ENCODE measurements at regions not wholly inside any gene's neighbourhood (a gene's known extent, or its start where the extent isn't known, plus 50 kb on each side); places are given as distances from the start of the nearest gene placed in this dataset.
"Not testable (repeated sequence)": the region's sequence is repeated elsewhere in the genome, so short reads cannot be mapped to it uniquely, and the experiment has no call there.

GRCh38 chr10:85141520-85141919 lies 813.1 kb downstream of the CCSER2 start:
- H3K36me3 Mint-ChIP-seq; intact Hi-C loops (cut with micrococcal nuclease); ATAC-seq; H3K9me3 ChIP-seq (ENCODE audit: control insufficient read depth in 2 of 3, low read length in 3 of 3); H3K27me3 ChIP-seq (ENCODE audit: control insufficient read depth in 2 of 2, insufficient read depth in 2 of 2, low read length in 2 of 2); H3K4me3 Mint-ChIP-seq; H3K4me1 Mint-ChIP-seq; H3K36me3 ChIP-seq (ENCODE audit: control insufficient read depth in 2 of 3, insufficient read depth in 3 of 3, low read length in 3 of 3); H3K9me3 Mint-ChIP-seq; H3K4me3 ChIP-seq (ENCODE audit: low read length); H3K27me3 Mint-ChIP-seq; H3K4me1 ChIP-seq (ENCODE audit: control insufficient read depth in 2 of 2, insufficient read depth in 2 of 2, low read length in 2 of 2); DNase-seq; POLR2A ChIA-PET; H3K27ac Mint-ChIP-seq; H3K27ac ChIP-seq (ENCODE audit: low read depth, low read length): not testable (repeated sequence)
- CTCF ChIA-PET: interaction anchor here (0.6 kb wide), 1 partner anchor 789 kb away, joined by 3 read pairs; no protein-coding TSS in a partner anchor

- intact Hi-C loops (cut with micrococcal nuclease): no loop called here
- Mint-ChIP-seq H3K4me1 (no peaks in the 10 kb centered on the region), H3K9me3 (peaks cover 0 to 6% (median 3%) of the 10 kb centered on the region in 11 donors), H3K27ac (no peak overlapping the region), H3K27me3 (no peaks in the 10 kb centered on the region), H3K4me3 (no peak overlapping the region), H3K36me3 (no peaks in the 10 kb centered on the region)
- no peak overlapping the region for H3K27ac ChIP-seq (ENCODE audit: low read depth, low read length)
- ATAC-seq (no peak), DNase-seq (no peak)
- no peak overlapping the region for H3K4me3 ChIP-seq (ENCODE audit: low read length)
- no peaks in the 10 kb centered on the region for H3K9me3 ChIP-seq (ENCODE audit: control insufficient read depth in 2 of 3, low read length in 3 of 3)
- no peaks in the 10 kb centered on the region for H3K36me3 ChIP-seq (ENCODE audit: control insufficient read depth in 2 of 3, insufficient read depth in 3 of 3, low read length in 3 of 3)
- ChIA-PET CTCF (interaction anchor here (0.7 kb wide), 1 partner anchor 23 kb away, joined by 3 read pairs; no protein-coding TSS in a partner anchor), POLR2A (no interaction called here)
- H3K27me3 ChIP-seq (ENCODE audit: control insufficient read depth in 2 of 2, insufficient read depth in 2 of 2, low read length in 2 of 2): no peaks in the 10 kb centered on the region
- H3K4me1 ChIP-seq (ENCODE audit: control insufficient read depth in 2 of 2, insufficient read depth in 2 of 2, low read length in 2 of 2): no peaks in the 10 kb centered on the region
These were observed 817.6 kb downstream of the CCSER2 start for GRCh38 chr10:85145966-85146365.

GRCh38 chr10:85147346-85148250 lies 819.2 kb downstream of the CCSER2 start:
- DNase-seq (no peak), ATAC-seq (no peak)
- Histone ChIP-seq H3K27me3 (ENCODE audit: control insufficient read depth in 2 of 2, insufficient read depth in 2 of 2, low read length in 2 of 2) (no peaks in the 10 kb centered on the region), H3K4me3 (ENCODE audit: low read length) (no peak overlapping the region), H3K36me3 (ENCODE audit: control insufficient read depth in 2 of 3, insufficient read depth in 3 of 3, low read length in 3 of 3) (no peaks in the 10 kb centered on the region), H3K27ac (ENCODE audit: low read depth, low read length) (no peak overlapping the region), H3K4me1 (ENCODE audit: control insufficient read depth in 2 of 2, insufficient read depth in 2 of 2, low read length in 2 of 2) (no peaks in the 10 kb centered on the region), H3K9me3 (ENCODE audit: control insufficient read depth in 2 of 3, low read length in 3 of 3) (no peaks in the 10 kb centered on the region)
- Mint-ChIP-seq H3K27me3 (no peaks in the 10 kb centered on the region), H3K4me1 (no peaks in the 10 kb centered on the region), H3K36me3 (no peaks in the 10 kb centered on the region), H3K27ac (no peak overlapping the region), H3K9me3 (peaks cover 0 to 6% (median 3%) of the 10 kb centered on the region in 11 donors), H3K4me3 (no peak overlapping the region)
- POLR2A ChIA-PET: no interaction called here
- intact Hi-C loops (cut with micrococcal nuclease): no loop called here
- CTCF ChIA-PET: no interaction called here

- Mint-ChIP-seq H3K27me3 (no peaks in the 10 kb centered on the region), H3K4me3 (no peak overlapping the region), H3K36me3 (no peaks in the 10 kb centered on the region), H3K4me1 (no peaks in the 10 kb centered on the region), H3K9me3 (peaks cover 0 to 6% (median 3%) of the 10 kb centered on the region in 11 donors), H3K27ac (no peak overlapping the region)
- CTCF ChIA-PET: no interaction called here
- no peak overlapping the region for H3K27ac ChIP-seq (ENCODE audit: low read depth, low read length)
- intact Hi-C loops (cut with micrococcal nuclease): no loop called here
- DNase-seq (no peak), ATAC-seq (no peak)
- H3K4me3 ChIP-seq (ENCODE audit: low read length): no peak overlapping the region
- H3K27me3 ChIP-seq (ENCODE audit: control insufficient read depth in 2 of 2, insufficient read depth in 2 of 2, low read length in 2 of 2): no peaks in the 10 kb centered on the region
- no peaks in the 10 kb centered on the region for H3K36me3 ChIP-seq (ENCODE audit: control insufficient read depth in 2 of 3, insufficient read depth in 3 of 3, low read length in 3 of 3)
- no peaks in the 10 kb centered on the region for H3K9me3 ChIP-seq (ENCODE audit: control insufficient read depth in 2 of 3, low read length in 3 of 3)
- POLR2A ChIA-PET: no interaction called here
- H3K4me1 ChIP-seq (ENCODE audit: control insufficient read depth in 2 of 2, insufficient read depth in 2 of 2, low read length in 2 of 2): no peaks in the 10 kb centered on the region
These were observed 820.6 kb downstream of the CCSER2 start for GRCh38 chr10:85148693-85149640.

GRCh38 chr10:85149766-85150165 lies 821.4 kb downstream of the CCSER2 start:
- no peaks in the 10 kb centered on the region for H3K36me3 ChIP-seq (ENCODE audit: control insufficient read depth in 2 of 3, insufficient read depth in 3 of 3, low read length in 3 of 3)
- Mint-ChIP-seq H3K9me3 (peaks cover 0 to 5% (median 0%) of the 10 kb centered on the region in 11 donors), H3K36me3 (no peaks in the 10 kb centered on the region), H3K27ac (no peak overlapping the region), H3K4me3 (no peak overlapping the region), H3K4me1 (no peaks in the 10 kb centered on the region), H3K27me3 (no peaks in the 10 kb centered on the region)
- CTCF ChIA-PET: no interaction called here
- no peaks in the 10 kb centered on the region for H3K4me1 ChIP-seq (ENCODE audit: control insufficient read depth in 2 of 2, insufficient read depth in 2 of 2, low read length in 2 of 2)
- no peak overlapping the region for H3K4me3 ChIP-seq (ENCODE audit: low read length)
- no peak overlapping the region for H3K27ac ChIP-seq (ENCODE audit: low read depth, low read length)
- H3K9me3 ChIP-seq (ENCODE audit: control insufficient read depth in 2 of 3, low read length in 3 of 3): no peaks in the 10 kb centered on the region
- no peaks in the 10 kb centered on the region for H3K27me3 ChIP-seq (ENCODE audit: control insufficient read depth in 2 of 2, insufficient read depth in 2 of 2, low read length in 2 of 2)
- POLR2A ChIA-PET: no interaction called here
- intact Hi-C loops (cut with micrococcal nuclease): no loop called here
- ATAC-seq: no peak
- DNase-seq: no peak

- Mint-ChIP-seq H3K9me3 (peaks cover 0 to 4% (median 0%) of the 10 kb centered on the region in 11 donors), H3K36me3 (no peaks in the 10 kb centered on the region), H3K27ac (no peak overlapping the region), H3K27me3 (no peaks in the 10 kb centered on the region), H3K4me1 (no peaks in the 10 kb centered on the region), H3K4me3 (no peak overlapping the region)
- ChIA-PET CTCF (no interaction called here), POLR2A (no interaction called here)
- no peak for DNase-seq
- Histone ChIP-seq H3K36me3 (ENCODE audit: control insufficient read depth in 2 of 3, insufficient read depth in 3 of 3, low read length in 3 of 3) (no peaks in the 10 kb centered on the region), H3K27me3 (ENCODE audit: control insufficient read depth in 2 of 2, insufficient read depth in 2 of 2, low read length in 2 of 2) (no peaks in the 10 kb centered on the region), H3K27ac (ENCODE audit: low read depth, low read length) (no peak overlapping the region), H3K9me3 (ENCODE audit: control insufficient read depth in 2 of 3, low read length in 3 of 3) (no peaks in the 10 kb centered on the region), H3K4me3 (ENCODE audit: low read length) (no peak overlapping the region), H3K4me1 (ENCODE audit: control insufficient read depth in 2 of 2, insufficient read depth in 2 of 2, low read length in 2 of 2) (no peaks in the 10 kb centered on the region)
- no peak for ATAC-seq
- intact Hi-C loops (cut with micrococcal nuclease): no loop called here
These were observed 823.1 kb downstream of the CCSER2 start for GRCh38 chr10:85151506-85151905.

Measured in naive thymus-derived CD4-positive, alpha-beta T cell (primary cell).